Panc1 (cell line): ENCODE measurements at regions not wholly inside any gene's neighbourhood (a gene's known extent, or its start where the extent isn't known, plus 50 kb on each side); places are given as distances from the start of the nearest gene placed in this dataset.

Experiments
- ATAC-seq: fragments of 200-7000 bp; cut with Tn5 transposase; 2 replicates; pipeline ENCODE4 v1.9.1; 2020; ENCODE audit warnings: mild to moderate bottlenecking, moderate library complexity
- BruUV-seq: library from RNA; stranded (reverse); fragments of 400-500 nt; replicated peaks from 2 replicates; lab custom pipeline; 2021; lab: Mats Ljungman, UMichigan
- CTCF ChIA-PET: fragments of 300-600 bp; sonication (Branson Sonifier 250); formaldehyde crosslinking; loops from one replicate; lab custom pipeline; 2022; ENCODE audit warnings: antibody characterized with exemption; lab: Charles Lee
- POLR2A ChIA-PET: fragments of 300-600 bp; sonication (Branson Sonifier 250); formaldehyde crosslinking; loops from one replicate; lab custom pipeline; 2022; ENCODE audit warnings: antibody characterized with exemption; lab: Charles Lee
- DNase-seq: peaks from one replicate; pipeline ENCODE4 v3.0.0-alpha.2; 2010; ENCODE audit warnings: low read depth, low spot score
- H3K27ac ChIP-seq: 2 replicates; pipeline ENCODE4 v1.5.1; 2011; ENCODE audit warnings: mild to moderate bottlenecking, low read length, inconsistent platforms
- H3K27me3 ChIP-seq: fragments of 200-500 bp; sonication (Bioruptor generic); 2 replicates; pipeline ENCODE4 v1.6.0; 2014; ENCODE audit warnings: low read length, inconsistent platforms; ENCODE audit not compliant: control insufficient read depth, insufficient read depth
- H3K36me3 ChIP-seq: fragments of 200-500 bp; sonication (Bioruptor generic); 2 replicates; pipeline ENCODE4 v1.5.1; 2014; ENCODE audit warnings: inconsistent platforms, mild to moderate bottlenecking, low read length, moderate library complexity; ENCODE audit not compliant: control insufficient read depth, insufficient read depth
- H3K4me1 ChIP-seq: 2 replicates; pipeline ENCODE4 v1.5.1; 2011; ENCODE audit warnings: inconsistent platforms, mild to moderate bottlenecking, low read length, moderate library complexity; ENCODE audit not compliant: control insufficient read depth, insufficient read depth
- H3K4me3 ChIP-seq, 2 experiments: 2 replicates each; pipeline ENCODE4 v1.5.1; 2011 to 2012; ENCODE audit warnings: low read depth in 2 of 2, low read length in 2 of 2, mild to moderate bottlenecking in 2 of 2, inconsistent platforms in 1 of 2, moderate library complexity in 1 of 2
- H3K9me3 ChIP-seq: fragments of 200-500 bp; sonication (Bioruptor generic); 2 replicates; pipeline ENCODE4 v1.5.1; 2014; ENCODE audit warnings: low read depth, mild to moderate bottlenecking, inconsistent platforms, low read length, moderate library complexity; ENCODE audit not compliant: control insufficient read depth, insufficient read depth
- POLR2AphosphoS5 ChIP-seq: IDR thresholded peaks from 2 replicates; pipeline ENCODE4 v1.6.1; 2012; ENCODE audit warnings: mild to moderate bottlenecking, low read depth, low read length, moderate library complexity
- SIN3A ChIP-seq: IDR thresholded peaks from 2 replicates; pipeline ENCODE4 v1.6.1; 2012; ENCODE audit warnings: low read depth, mild to moderate bottlenecking, low read length, moderate library complexity, borderline replicate concordance; ENCODE audit not compliant: insufficient read depth
- TCF7L2 ChIP-seq: IDR thresholded peaks from 2 replicates; pipeline ENCODE4 v1.6.1; 2011; ENCODE audit warnings: mild to moderate bottlenecking, low read depth, low read length, inconsistent platforms
- in situ Hi-C: cut with HindIII; loops from 2 replicates; pipeline ENCODE4 v1.10.0; 2016; ENCODE audit warnings: low sequenced_read_pairs, low pct_unique_long_range_greater_than_20kb
- intact Hi-C: fragments of 100-400 bp; cut with micrococcal nuclease; formaldehyde crosslinking; loops from one replicate; pipeline ENCODE4 v1.10.0; 2022; ENCODE audit not compliant: unreplicated experiment
- TF ChIP-seq, protein P1 (sequence below), 2 experiments: IDR thresholded peaks; 2 replicates each; pipeline ENCODE4 v1.6.1; 2011 to 2012; ENCODE audit warnings: low read depth in 2 of 2, control low read depth in 1 of 2, low read length in 1 of 2, mild to moderate bottlenecking in 1 of 2, moderate library complexity in 1 of 2; ENCODE audit not compliant: insufficient read depth in 1 of 2
- TF ChIP-seq, protein P2 (sequence below): fragments of 450-650 bp; IDR thresholded peaks from 2 replicates; pipeline ENCODE4 v1.5.1; 2017; ENCODE audit warnings: mild to moderate bottlenecking

DNA sequence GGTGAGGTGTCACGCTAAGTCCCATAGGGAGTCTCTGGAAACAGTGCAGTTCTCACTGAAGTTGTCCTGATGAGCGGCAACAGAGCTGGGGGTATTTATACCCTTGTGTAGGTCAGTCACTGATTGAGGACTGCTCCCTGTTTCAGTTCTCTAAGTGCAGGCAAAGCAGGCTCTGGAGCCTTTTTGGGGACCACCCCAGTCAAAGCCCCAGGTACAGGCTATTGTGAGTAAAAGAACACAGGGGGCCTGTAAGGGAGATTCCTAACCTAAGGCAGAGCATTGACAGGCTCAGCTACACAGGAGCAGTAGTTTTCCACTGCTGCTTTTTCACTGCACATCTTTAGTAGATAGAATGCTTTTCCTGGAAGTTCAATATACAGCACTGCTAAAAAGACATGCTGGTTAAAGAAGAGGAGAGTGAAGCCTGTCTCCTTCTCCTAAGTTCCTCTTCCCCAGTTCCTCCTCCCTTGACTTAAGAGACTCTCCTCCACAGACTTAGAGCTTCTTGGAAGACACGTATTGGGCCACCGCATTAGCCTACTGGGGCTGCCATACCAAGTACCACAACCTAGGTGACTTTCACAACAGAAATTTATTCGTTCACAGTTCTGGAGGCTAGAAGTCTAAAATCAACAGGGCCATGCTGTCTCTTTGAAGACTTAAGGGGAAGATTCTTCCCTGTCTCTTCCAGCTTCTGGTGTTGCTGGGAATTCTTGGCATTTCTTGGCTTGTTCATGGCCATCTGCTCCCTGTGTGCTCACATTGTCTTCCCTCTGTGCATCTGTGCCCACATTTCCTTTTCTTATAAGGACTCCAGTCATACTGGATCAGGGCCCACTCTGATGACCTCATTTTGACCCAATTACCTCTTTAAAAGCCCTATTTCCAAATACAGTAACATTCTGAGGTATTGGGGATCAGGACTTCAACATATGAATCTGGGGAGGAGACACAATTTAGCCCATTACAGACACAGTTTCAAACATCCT lies 221.0 kb downstream of the ESM1 start:
- no TSS peak for BruUV-seq
- ATAC-seq (no peak), DNase-seq (no peak)
- in situ Hi-C loops (no loop called here), intact Hi-C loops (no loop called here)
- POLR2A ChIA-PET, result interaction anchor here (0.7 kb wide), 1 partner anchor 15 kb away, joined by 3 read pairs; no protein-coding TSS in a partner anchor
- CTCF ChIA-PET, result no interaction called here
- Histone ChIP-seq H3K27ac (no peak overlapping the region), H3K4me1 (no peaks in the 10 kb centered on the region), H3K4me3 (no peak overlapping the region), H3K27me3 (no peaks in the 10 kb centered on the region), H3K9me3 (no peaks in the 10 kb centered on the region), H3K36me3 (no peaks in the 10 kb centered on the region)
- TF ChIP-seq, protein P1, sequence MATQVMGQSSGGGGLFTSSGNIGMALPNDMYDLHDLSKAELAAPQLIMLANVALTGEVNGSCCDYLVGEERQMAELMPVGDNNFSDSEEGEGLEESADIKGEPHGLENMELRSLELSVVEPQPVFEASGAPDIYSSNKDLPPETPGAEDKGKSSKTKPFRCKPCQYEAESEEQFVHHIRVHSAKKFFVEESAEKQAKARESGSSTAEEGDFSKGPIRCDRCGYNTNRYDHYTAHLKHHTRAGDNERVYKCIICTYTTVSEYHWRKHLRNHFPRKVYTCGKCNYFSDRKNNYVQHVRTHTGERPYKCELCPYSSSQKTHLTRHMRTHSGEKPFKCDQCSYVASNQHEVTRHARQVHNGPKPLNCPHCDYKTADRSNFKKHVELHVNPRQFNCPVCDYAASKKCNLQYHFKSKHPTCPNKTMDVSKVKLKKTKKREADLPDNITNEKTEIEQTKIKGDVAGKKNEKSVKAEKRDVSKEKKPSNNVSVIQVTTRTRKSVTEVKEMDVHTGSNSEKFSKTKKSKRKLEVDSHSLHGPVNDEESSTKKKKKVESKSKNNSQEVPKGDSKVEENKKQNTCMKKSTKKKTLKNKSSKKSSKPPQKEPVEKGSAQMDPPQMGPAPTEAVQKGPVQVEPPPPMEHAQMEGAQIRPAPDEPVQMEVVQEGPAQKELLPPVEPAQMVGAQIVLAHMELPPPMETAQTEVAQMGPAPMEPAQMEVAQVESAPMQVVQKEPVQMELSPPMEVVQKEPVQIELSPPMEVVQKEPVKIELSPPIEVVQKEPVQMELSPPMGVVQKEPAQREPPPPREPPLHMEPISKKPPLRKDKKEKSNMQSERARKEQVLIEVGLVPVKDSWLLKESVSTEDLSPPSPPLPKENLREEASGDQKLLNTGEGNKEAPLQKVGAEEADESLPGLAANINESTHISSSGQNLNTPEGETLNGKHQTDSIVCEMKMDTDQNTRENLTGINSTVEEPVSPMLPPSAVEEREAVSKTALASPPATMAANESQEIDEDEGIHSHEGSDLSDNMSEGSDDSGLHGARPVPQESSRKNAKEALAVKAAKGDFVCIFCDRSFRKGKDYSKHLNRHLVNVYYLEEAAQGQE (IDR thresholded peaks at IDR 0.05; ENCODE audit: insufficient read depth in 1 of 2, low read depth in 2 of 2, low read length in 1 of 2), result no peak
- TF ChIP-seq TCF7L2 (no peak), POLR2AphosphoS5 (no peak), SIN3A (no peak)
- TF ChIP-seq, protein P2, sequence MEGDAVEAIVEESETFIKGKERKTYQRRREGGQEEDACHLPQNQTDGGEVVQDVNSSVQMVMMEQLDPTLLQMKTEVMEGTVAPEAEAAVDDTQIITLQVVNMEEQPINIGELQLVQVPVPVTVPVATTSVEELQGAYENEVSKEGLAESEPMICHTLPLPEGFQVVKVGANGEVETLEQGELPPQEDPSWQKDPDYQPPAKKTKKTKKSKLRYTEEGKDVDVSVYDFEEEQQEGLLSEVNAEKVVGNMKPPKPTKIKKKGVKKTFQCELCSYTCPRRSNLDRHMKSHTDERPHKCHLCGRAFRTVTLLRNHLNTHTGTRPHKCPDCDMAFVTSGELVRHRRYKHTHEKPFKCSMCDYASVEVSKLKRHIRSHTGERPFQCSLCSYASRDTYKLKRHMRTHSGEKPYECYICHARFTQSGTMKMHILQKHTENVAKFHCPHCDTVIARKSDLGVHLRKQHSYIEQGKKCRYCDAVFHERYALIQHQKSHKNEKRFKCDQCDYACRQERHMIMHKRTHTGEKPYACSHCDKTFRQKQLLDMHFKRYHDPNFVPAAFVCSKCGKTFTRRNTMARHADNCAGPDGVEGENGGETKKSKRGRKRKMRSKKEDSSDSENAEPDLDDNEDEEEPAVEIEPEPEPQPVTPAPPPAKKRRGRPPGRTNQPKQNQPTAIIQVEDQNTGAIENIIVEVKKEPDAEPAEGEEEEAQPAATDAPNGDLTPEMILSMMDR, result no peak

DNA sequence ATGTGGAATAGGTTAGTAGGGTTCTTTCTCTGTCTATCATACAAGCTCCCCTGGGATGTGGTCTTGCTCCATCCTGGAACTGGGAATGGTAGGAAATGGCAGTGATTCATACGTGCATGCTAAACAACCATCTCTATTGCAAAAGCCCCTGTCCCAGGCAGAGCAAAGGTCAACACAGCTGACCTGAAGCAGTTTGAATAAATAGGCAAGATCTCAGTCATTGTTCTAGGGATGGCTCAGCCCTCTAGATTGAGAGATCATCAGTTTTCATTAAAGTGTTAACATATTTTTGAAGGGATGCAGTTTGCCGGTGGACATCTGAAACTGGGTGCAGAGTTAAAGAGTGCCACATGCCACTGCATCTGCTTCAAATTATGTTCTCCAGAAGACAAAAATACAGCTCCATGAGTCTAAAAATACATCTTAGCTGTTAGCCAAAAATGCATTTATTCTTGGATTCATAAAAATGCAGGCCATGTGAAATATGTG lies 224.1 kb downstream of the ESM1 start:
- ChIA-PET POLR2A (no interaction called here), CTCF (no interaction called here)
- no TSS peak for BruUV-seq
- H3K9me3 ChIP-seq, result no peaks in the 10 kb centered on the region
- intact Hi-C loops (no loop called here), in situ Hi-C loops (no loop called here)
- H3K27ac ChIP-seq, result no peak overlapping the region
- no peak for TF ChIP-seq SIN3A
- TF ChIP-seq, protein P2, result no peak
- TF ChIP-seq POLR2AphosphoS5, result no peak
- no peak for TF ChIP-seq TCF7L2
- TF ChIP-seq, protein P1 (IDR thresholded peaks at IDR 0.05; ENCODE audit: insufficient read depth in 1 of 2, low read depth in 2 of 2, low read length in 1 of 2), result no peak
- H3K4me3 ChIP-seq, result no peak overlapping the region
- no peak for DNase-seq
- H3K36me3 ChIP-seq, result no peaks in the 10 kb centered on the region
- no peaks in the 10 kb centered on the region for H3K4me1 ChIP-seq
- ATAC-seq, result no peak
- no peaks in the 10 kb centered on the region for H3K27me3 ChIP-seq
